Fibroblast of lung (primary cell): ENCODE measurements at regions not wholly inside any gene's neighbourhood (a gene's known extent, or its start where the extent isn't known, plus 50 kb on each side); places are given as distances from the start of the nearest gene placed in this dataset.

Experiments
- EZH2 ChIP-seq: IDR thresholded peaks from 2 replicates; pipeline ENCODE4 v1.5.1; 2012; ENCODE audit warnings: low read length, control low read depth, mild to moderate bottlenecking; ENCODE audit errors: missing control alignments
- TF ChIP-seq, protein P1 (sequence below), 2 donors: IDR thresholded peaks in 1 of 2; conservative IDR thresholded peaks in 1 of 2; 1 replicate in 1 of 2; 2 replicates in 1 of 2; pipeline ENCODE4 v1.5.1; 2011 to 2012; ENCODE audit warnings: low read length in 2 of 2, control low read depth in 1 of 2, inconsistent platforms in 1 of 2, low read depth in 1 of 2, mild to moderate bottlenecking in 1 of 2

DNA sequence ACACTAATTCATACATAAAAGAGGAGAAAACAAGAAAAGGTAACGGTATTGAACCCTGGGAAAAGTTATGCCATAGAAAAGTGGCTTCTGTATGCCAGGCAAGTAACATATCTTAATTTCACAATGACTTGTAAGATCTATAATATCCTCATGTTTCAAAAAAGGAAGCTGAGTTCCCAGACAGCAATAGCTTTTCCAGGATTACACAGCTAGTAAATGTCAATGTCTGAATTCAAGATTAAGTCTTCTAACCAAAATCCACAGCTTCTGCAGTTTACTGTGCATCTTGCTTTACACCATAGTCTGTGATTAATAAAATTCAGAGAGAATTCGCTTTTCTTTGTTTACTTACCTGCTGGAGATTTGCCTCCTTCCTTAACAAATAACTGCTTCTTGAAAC is 55.8 kb upstream of the GAB1 start:
- TF ChIP-seq, protein P1, sequence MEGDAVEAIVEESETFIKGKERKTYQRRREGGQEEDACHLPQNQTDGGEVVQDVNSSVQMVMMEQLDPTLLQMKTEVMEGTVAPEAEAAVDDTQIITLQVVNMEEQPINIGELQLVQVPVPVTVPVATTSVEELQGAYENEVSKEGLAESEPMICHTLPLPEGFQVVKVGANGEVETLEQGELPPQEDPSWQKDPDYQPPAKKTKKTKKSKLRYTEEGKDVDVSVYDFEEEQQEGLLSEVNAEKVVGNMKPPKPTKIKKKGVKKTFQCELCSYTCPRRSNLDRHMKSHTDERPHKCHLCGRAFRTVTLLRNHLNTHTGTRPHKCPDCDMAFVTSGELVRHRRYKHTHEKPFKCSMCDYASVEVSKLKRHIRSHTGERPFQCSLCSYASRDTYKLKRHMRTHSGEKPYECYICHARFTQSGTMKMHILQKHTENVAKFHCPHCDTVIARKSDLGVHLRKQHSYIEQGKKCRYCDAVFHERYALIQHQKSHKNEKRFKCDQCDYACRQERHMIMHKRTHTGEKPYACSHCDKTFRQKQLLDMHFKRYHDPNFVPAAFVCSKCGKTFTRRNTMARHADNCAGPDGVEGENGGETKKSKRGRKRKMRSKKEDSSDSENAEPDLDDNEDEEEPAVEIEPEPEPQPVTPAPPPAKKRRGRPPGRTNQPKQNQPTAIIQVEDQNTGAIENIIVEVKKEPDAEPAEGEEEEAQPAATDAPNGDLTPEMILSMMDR (conservative IDR thresholded peaks at IDR 0.05 in 1 of 2, IDR thresholded peaks at IDR 0.05 in 1 of 2; ENCODE audit: low read depth in 1 of 2, low read length in 2 of 2): no peak
- TF ChIP-seq EZH2: no peak
